B cell (primary cell): ENCODE measurements at regions not wholly inside any gene's neighbourhood (a gene's known extent, or its start where the extent isn't known, plus 50 kb on each side); places are given as distances from the start of the nearest gene placed in this dataset.

Experiments used
- ATAC-seq: fragments of 200-7000 bp; cut with Tn5 transposase; one replicate; pipeline ENCODE4 v1.10.0; 2021; ENCODE audit warnings: low read depth, mild to moderate bottlenecking, moderate number of reproducible peaks, moderate library complexity
- CTCF ChIA-PET: fragments of 350-600 bp; sonication (Branson Sonifier 250); formaldehyde crosslinking; loops from one replicate; lab custom pipeline; 2021; ENCODE audit warnings: antibody characterized with exemption, inconsistent platforms; lab: Charles Lee
- POLR2A ChIA-PET: fragments of 350-600 bp; sonication (Branson Sonifier 250); formaldehyde crosslinking; loops from one replicate; lab custom pipeline; 2021; ENCODE audit warnings: antibody characterized with exemption; lab: Charles Lee
- DNase-seq: peaks from one replicate; pipeline ENCODE4 v3.0.0; 2013
- H2AFZ ChIP-seq: 2 replicates; pipeline ENCODE4 v1.6.1; 2012; ENCODE audit warnings: mild to moderate bottlenecking, low read depth, low read length; ENCODE audit not compliant: insufficient read depth, poor library complexity, severe bottlenecking
- H3K27ac ChIP-seq, 2 donors: 1 replicate in 1 of 2; 2 replicates in 1 of 2; pipeline ENCODE4 v1.5.1; 2012 to 2013; ENCODE audit warnings: low read length in 2 of 2, mild to moderate bottlenecking in 2 of 2, moderate library complexity in 1 of 2
- H3K27me3 ChIP-seq, 4 experiments: fragments of 200-600 bp in 1 of 4; sonication (generic) in 1 of 4; replicated peaks in 1 of 4; 1 replicate in 2 of 4; 2 replicates in 2 of 4; pipeline versions ENCODE4 v1.6.1 to v1.7.0; 2013 to 2016; ENCODE audit warnings: low read length in 3 of 4, mild to moderate bottlenecking in 2 of 4, mixed read lengths in 1 of 4, moderate library complexity in 1 of 4; ENCODE audit not compliant: insufficient read depth in 4 of 4, control insufficient read depth in 3 of 4; ENCODE audit errors: control extremely low read depth in 1 of 4
- H3K36me3 ChIP-seq, 2 experiments: replicated peaks in 1 of 2; 1 replicate in 1 of 2; 2 replicates in 1 of 2; pipeline versions ENCODE4 v1.6.1 to v1.7.1; 2013; ENCODE audit warnings: low read length in 1 of 2; ENCODE audit not compliant: insufficient read depth in 2 of 2, control insufficient read depth in 1 of 2; ENCODE audit errors: control extremely low read depth in 1 of 2, extremely low read depth in 1 of 2
- H3K4me1 ChIP-seq, 2 donors: fragments of 200-600 bp in 1 of 2; sonication (generic) in 1 of 2; 1 replicate in 1 of 2; 2 replicates in 1 of 2; pipeline versions ENCODE4 v1.5.1 to v1.6.1; 2013 to 2017; ENCODE audit warnings: low read length in 2 of 2; ENCODE audit not compliant: control insufficient read depth in 2 of 2, insufficient read depth in 2 of 2
- H3K4me2 ChIP-seq: replicated peaks from 2 replicates; pipeline ENCODE3; 2012; ENCODE audit warnings: mild to moderate bottlenecking, low read depth, low read length; ENCODE audit not compliant: poor library complexity, severe bottlenecking
- H3K4me3 ChIP-seq, 5 experiments: fragments of 200-600 bp in 1 of 5; sonication (generic) in 1 of 5; 1 replicate in 3 of 5; 2 replicates in 2 of 5; pipeline versions ENCODE4 v1.5.1 to v1.7.0; 2011 to 2016; ENCODE audit warnings: low read length in 4 of 5, mild to moderate bottlenecking in 4 of 5, low read depth in 2 of 5, control low read depth in 1 of 5, moderate library complexity in 1 of 5; ENCODE audit not compliant: insufficient read depth in 1 of 5; ENCODE audit errors: control extremely low read depth in 1 of 5, extremely low read depth in 1 of 5
- H3K79me2 ChIP-seq: fragments of 200-600 bp; sonication (generic); one replicate; pipeline ENCODE4 v1.6.0; 2016; ENCODE audit warnings: low read length; ENCODE audit not compliant: control insufficient read depth, insufficient read depth
- H3K9ac ChIP-seq: fragments of 200-600 bp; sonication (generic); 2 replicates; pipeline ENCODE4 v1.6.1; 2017; ENCODE audit warnings: mild to moderate bottlenecking, low read length, moderate library complexity
- H3K9me3 ChIP-seq, 3 donors: one replicate each; pipeline versions ENCODE4 v1.6.1 to v1.7.1; 2013; ENCODE audit warnings: low read length in 2 of 3; ENCODE audit not compliant: control insufficient read depth in 2 of 3, insufficient read depth in 1 of 3; ENCODE audit errors: control extremely low read depth in 1 of 3
- H4K20me1 ChIP-seq: 2 replicates; pipeline ENCODE4 v1.6.0; 2012; ENCODE audit warnings: mild to moderate bottlenecking, low read length; ENCODE audit not compliant: insufficient read depth, control insufficient read depth, poor library complexity, severe bottlenecking
- H3K27ac Mint-ChIP-seq: one replicate; pipeline ENCODE4 v1.8.0; 2021; ENCODE audit warnings: mixed read lengths
- H3K27me3 Mint-ChIP-seq: one replicate; pipeline ENCODE4 v1.8.0; 2021; ENCODE audit warnings: mixed read lengths
- H3K4me1 Mint-ChIP-seq: one replicate; pipeline ENCODE4 v1.8.0; 2021; ENCODE audit warnings: mixed read lengths
- H3K4me3 Mint-ChIP-seq: one replicate; pipeline ENCODE4 v1.8.0; 2021; ENCODE audit warnings: mixed read lengths
- H3K9me3 Mint-ChIP-seq: one replicate; pipeline ENCODE4 v1.8.0; 2022; ENCODE audit warnings: mixed read lengths; ENCODE audit not compliant: insufficient read depth
- CTCF ChIP-seq: fragments of 200-600 bp; IDR thresholded peaks from one replicate; pipeline ENCODE4 v1.8.0; 2022; ENCODE audit warnings: antibody characterized with exemption, mild to moderate bottlenecking
- EZH2 ChIP-seq: IDR thresholded peaks from 2 replicates; pipeline ENCODE4 v1.6.1; 2012; ENCODE audit warnings: borderline replicate concordance, low read depth, mild to moderate bottlenecking, moderate library complexity, low read length; ENCODE audit not compliant: insufficient read depth, poor library complexity, severe bottlenecking
- WGBS: methylation state at CpG from one replicate; pipeline ENCODE4 v1.1.5; 2013; ENCODE audit warnings: missing lambda C conversion rate; ENCODE audit not compliant: insufficient coverage; 5-methylcytosine and 5-hydroxymethylcytosine counted together
- intact Hi-C: fragments of 100-400 bp; cut with micrococcal nuclease; formaldehyde crosslinking; loops from one replicate; pipeline ENCODE4 v1.10.0; 2022

DNA sequence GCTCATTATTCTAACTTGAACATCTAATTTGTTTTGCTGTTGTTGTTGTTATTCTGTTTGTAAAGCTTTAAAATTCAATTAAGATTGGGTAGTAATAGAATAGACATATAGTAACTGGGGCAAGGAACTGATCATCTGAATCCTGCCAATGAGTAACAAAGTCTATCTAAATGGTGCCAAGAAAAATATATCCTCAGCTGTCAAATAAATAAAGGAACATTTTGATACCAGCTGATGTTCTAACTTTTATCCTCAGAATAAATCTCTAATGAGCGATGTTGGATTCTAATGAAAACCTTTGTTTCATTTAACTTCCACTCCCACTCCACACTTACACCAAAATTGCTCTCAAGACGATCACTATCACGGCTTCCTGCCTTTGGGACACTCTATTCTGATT lies 210.9 kb downstream of the TINAG start:
- H3K9ac ChIP-seq = no peak overlapping the region
- ATAC-seq (no peak), DNase-seq (no peak)
- POLR2A ChIA-PET = no interaction called here
- intact Hi-C loops = no loop called here
- CTCF ChIA-PET = no interaction called here
- H4K20me1 ChIP-seq = no peaks in the 10 kb centered on the region
- Mint-ChIP-seq H3K9me3 (no peaks in the 10 kb centered on the region), H3K27me3 (no peaks in the 10 kb centered on the region), H3K4me1 (no peaks in the 10 kb centered on the region), H3K4me3 (no peak overlapping the region), H3K27ac (no peak overlapping the region)
- H3K4me2 ChIP-seq = no peak overlapping the region
- H3K27me3 ChIP-seq = no peaks in the 10 kb centered on the region
- no peaks in the 10 kb centered on the region for H3K79me2 ChIP-seq
- H2AFZ ChIP-seq = no peak overlapping the region
- no peaks in the 10 kb centered on the region for H3K9me3 ChIP-seq
- no peaks in the 10 kb centered on the region for H3K4me1 ChIP-seq
- TF ChIP-seq EZH2 (no peak), CTCF (no peak)
- H3K36me3 ChIP-seq = no peaks in the 10 kb centered on the region
- H3K4me3 ChIP-seq = no peak overlapping the region
- H3K27ac ChIP-seq = no peak overlapping the region
- 98% methylated on average over 3 of the region's 3 CpGs for WGBS

DNA sequence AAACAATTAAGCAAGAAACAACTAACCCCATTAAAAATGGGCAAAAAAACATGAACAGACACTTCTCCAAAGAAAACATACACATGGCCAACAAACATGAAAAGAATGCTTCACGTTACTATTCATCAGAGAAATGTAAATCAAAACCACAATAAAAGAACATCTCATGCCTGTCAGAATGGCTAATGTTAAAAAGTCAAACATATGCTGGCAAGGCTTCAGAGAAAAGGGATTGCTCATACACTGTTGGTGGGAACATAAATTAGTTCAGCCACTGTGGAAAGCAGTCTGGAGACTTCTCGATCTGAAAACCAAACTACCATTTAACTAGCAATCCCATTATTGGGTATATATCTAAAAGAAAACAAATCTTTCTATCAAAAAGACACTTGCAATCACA lies 217.5 kb downstream of the TINAG start:
- Histone ChIP-seq H3K27me3 (no peaks in the 10 kb centered on the region), H2AFZ (no peak overlapping the region), H3K9me3 (no peaks in the 10 kb centered on the region), H3K79me2 (no peaks in the 10 kb centered on the region), H4K20me1 (no peaks in the 10 kb centered on the region), H3K4me3 (no peak overlapping the region), H3K4me2 (no peak overlapping the region), H3K27ac (no peak overlapping the region), H3K9ac (no peak overlapping the region), H3K36me3 (no peaks in the 10 kb centered on the region), H3K4me1 (no peaks in the 10 kb centered on the region)
- TF ChIP-seq EZH2 (no peak), CTCF (no peak)
- intact Hi-C loops = no loop called here
- Mint-ChIP-seq H3K27me3 (no peaks in the 10 kb centered on the region), H3K4me3 (no peak overlapping the region), H3K9me3 (peaks cover 4% of the 10 kb centered on the region), H3K27ac (no peak overlapping the region), H3K4me1 (no peaks in the 10 kb centered on the region)
- ChIA-PET CTCF (no interaction called here), POLR2A (no interaction called here)
- ATAC-seq (no peak), DNase-seq (no peak)
- 100% methylated on average over 1 of the region's 2 CpGs for WGBS
